ENCODE measurements at regions not wholly inside any gene's neighbourhood (a gene's known extent, or its start where the extent isn't known, plus 50 kb on each side); places are given as distances from the start of the nearest gene placed in this dataset.

DNA sequence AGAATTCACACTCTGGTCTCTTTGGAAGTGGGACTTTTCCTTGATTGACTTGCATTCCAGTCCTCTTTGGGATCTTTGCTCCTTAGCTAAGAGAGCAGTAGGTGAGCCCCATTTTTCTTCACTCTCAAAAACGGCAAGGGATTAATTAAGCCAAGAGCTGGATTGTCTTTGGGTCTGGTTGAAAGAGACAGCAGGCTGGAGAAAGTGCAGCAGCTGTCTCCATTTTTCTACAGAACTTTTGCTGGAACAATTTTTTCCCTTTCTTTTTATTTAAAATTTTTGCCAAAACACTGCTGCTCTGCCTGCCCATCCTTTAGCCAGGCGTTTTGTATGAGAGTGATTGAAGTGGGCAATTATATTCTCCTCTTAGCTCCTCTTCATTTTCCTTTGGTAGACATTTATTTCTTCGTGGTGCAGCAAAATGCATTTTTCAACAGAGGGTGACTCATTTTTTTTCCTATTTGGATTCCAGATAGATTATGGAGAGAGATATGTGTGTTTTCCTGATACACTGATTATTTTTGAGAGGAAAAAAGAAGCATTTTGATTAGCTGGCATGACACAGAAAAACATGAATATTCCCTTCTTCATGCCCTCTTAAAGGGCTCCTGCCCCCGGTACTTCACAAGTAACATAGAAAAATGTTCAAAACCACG, 371.2 kb upstream of the NBEA start:
- Histone ChIP-seq H3K27ac (ENCODE audit: insufficient read length, low read depth, low read length) (no peak overlapping the region), H2AFZ (ENCODE audit: low read length) (no peak overlapping the region), H3K14ac (ENCODE audit: insufficient read depth, low read length) (no peak overlapping the region), H3T11ph (ENCODE audit: low read length) (no peak overlapping the region), H3K9me3 (ENCODE audit: control insufficient read depth, low read depth, low read length) (no peaks in the 10 kb centered on the region), H2BK5ac (ENCODE audit: insufficient read length, low read length) (no peak overlapping the region), H3K4me1 (ENCODE audit: insufficient read depth, low read length) (no peaks in the 10 kb centered on the region), H3K23me2 (ENCODE audit: insufficient read length, low read depth, low read length, poor library complexity, severe bottlenecking) (no peaks in the 10 kb centered on the region), H2BK12ac (ENCODE audit: insufficient read length, low read depth, low read length) (no peak overlapping the region), H4K20me1 (ENCODE audit: control insufficient read depth, insufficient read depth, insufficient read length) (no peaks in the 10 kb centered on the region), H2BK15ac (ENCODE audit: low read depth, low read length) (no peak overlapping the region), H3K9ac (ENCODE audit: extremely low read depth, insufficient read length, low read length) (no peak overlapping the region), H4K5ac (ENCODE audit: insufficient read length, low read depth, low read length) (no peak overlapping the region), H3K56ac (ENCODE audit: insufficient read length, low read depth, low read length) (no peak overlapping the region), H2BK20ac (ENCODE audit: low read depth, low read length, poor library complexity, severe bottlenecking) (no peak overlapping the region), H3K79me2 (ENCODE audit: insufficient read depth, low read length) (no peaks in the 10 kb centered on the region), H2AK5ac (ENCODE audit: insufficient read length, low read length) (no peak overlapping the region), H3K4me2 (ENCODE audit: insufficient read depth, insufficient read length, low read length) (no peak overlapping the region), H2BK120ac (ENCODE audit: low read depth, low read length, poor library complexity, severe bottlenecking) (no peak overlapping the region), H3K79me1 (ENCODE audit: insufficient read depth, low read depth, low read length, poor library complexity, severe bottlenecking) (no peaks in the 10 kb centered on the region), H3K4ac (ENCODE audit: low read depth, low read length) (no peak overlapping the region), H3K27me3 (ENCODE audit: insufficient read depth, low read length) (no peaks in the 10 kb centered on the region), H4K91ac (ENCODE audit: insufficient read length, low read depth, low read length) (no peak overlapping the region), H3K23ac (ENCODE audit: insufficient read length, low read depth, low read length) (no peak overlapping the region), H3K18ac (ENCODE audit: insufficient read length, low read depth, low read length) (no peak overlapping the region), H4K8ac (replicated peaks; ENCODE audit: insufficient read length, low read depth, low read length) (no peak overlapping the region)
- TF ChIP-seq, protein P1, sequence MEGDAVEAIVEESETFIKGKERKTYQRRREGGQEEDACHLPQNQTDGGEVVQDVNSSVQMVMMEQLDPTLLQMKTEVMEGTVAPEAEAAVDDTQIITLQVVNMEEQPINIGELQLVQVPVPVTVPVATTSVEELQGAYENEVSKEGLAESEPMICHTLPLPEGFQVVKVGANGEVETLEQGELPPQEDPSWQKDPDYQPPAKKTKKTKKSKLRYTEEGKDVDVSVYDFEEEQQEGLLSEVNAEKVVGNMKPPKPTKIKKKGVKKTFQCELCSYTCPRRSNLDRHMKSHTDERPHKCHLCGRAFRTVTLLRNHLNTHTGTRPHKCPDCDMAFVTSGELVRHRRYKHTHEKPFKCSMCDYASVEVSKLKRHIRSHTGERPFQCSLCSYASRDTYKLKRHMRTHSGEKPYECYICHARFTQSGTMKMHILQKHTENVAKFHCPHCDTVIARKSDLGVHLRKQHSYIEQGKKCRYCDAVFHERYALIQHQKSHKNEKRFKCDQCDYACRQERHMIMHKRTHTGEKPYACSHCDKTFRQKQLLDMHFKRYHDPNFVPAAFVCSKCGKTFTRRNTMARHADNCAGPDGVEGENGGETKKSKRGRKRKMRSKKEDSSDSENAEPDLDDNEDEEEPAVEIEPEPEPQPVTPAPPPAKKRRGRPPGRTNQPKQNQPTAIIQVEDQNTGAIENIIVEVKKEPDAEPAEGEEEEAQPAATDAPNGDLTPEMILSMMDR (conservative IDR thresholded peaks at IDR 0.05): no peak
- Mint-ChIP-seq H3K4me3 (no peak overlapping the region), H3K9me3 (no peaks in the 10 kb centered on the region), H3K27me3 (ENCODE audit: low read depth) (no peaks in the 10 kb centered on the region), H3K27ac (no peak overlapping the region), H3K4me1 (no peaks in the 10 kb centered on the region), H3K36me3 (ENCODE audit: insufficient read depth in 1 of 3, low read depth in 3 of 3) (no peaks in the 10 kb centered on the region)
- no peak for DNase-seq
- no CpG with 5 or more reads among the region's 5 CpGs for WGBS (ENCODE audit: extremely low coverage, insufficient read length, low lambda C conversion rate)

All from H9 (cell line).